DOHH2 (cell line): ENCODE measurements at regions not wholly inside any gene's neighbourhood (a gene's known extent, or its start where the extent isn't known, plus 50 kb on each side); places are given as distances from the start of the nearest gene placed in this dataset.

Experiments
- H3F3A ChIP-seq: fragments of 200-600 bp; sonication (generic), shearing (Covaris generic); 2 replicates; pipeline ENCODE4 v1.6.0; 2016; ENCODE audit warnings: antibody characterized with exemption, mild to moderate bottlenecking; ENCODE audit not compliant: control insufficient read depth, insufficient read depth
- H3K27ac ChIP-seq: fragments of 200-600 bp; sonication (generic); 2 replicates; pipeline ENCODE4 v1.5.1; 2014; ENCODE audit warnings: low read depth, mild to moderate bottlenecking, low read length, moderate library complexity
- H3K27me3 ChIP-seq: fragments of 200-600 bp; sonication (generic); 2 replicates; pipeline ENCODE4 v1.6.1; 2014; ENCODE audit warnings: mild to moderate bottlenecking, low read length, mixed read lengths; ENCODE audit not compliant: control insufficient read depth
- H3K36me3 ChIP-seq: fragments of 200-600 bp; sonication (generic); 2 replicates; pipeline ENCODE4 v1.6.1; 2014; ENCODE audit warnings: mild to moderate bottlenecking, low read length, moderate library complexity, mixed read lengths; ENCODE audit not compliant: control insufficient read depth
- H3K4me1 ChIP-seq: fragments of 200-600 bp; sonication (generic); 2 replicates; pipeline ENCODE4 v1.6.1; 2014; ENCODE audit warnings: mild to moderate bottlenecking, low read length, mixed read lengths; ENCODE audit not compliant: control insufficient read depth
- H3K4me2 ChIP-seq: fragments of 200-600 bp; sonication (generic); 2 replicates; pipeline ENCODE4 v1.6.0; 2014; ENCODE audit warnings: mild to moderate bottlenecking, low read length, moderate library complexity
- H3K4me3 ChIP-seq: fragments of 200-600 bp; sonication (generic); 2 replicates; pipeline ENCODE4 v1.5.1; 2014; ENCODE audit warnings: mild to moderate bottlenecking, low read length, mixed read lengths
- H3K79me2 ChIP-seq: fragments of 200-600 bp; sonication (generic); 2 replicates; pipeline ENCODE4 v1.6.1; 2014; ENCODE audit warnings: mild to moderate bottlenecking, low read length, mixed read lengths; ENCODE audit not compliant: control insufficient read depth
- H3K9me2 ChIP-seq: fragments of 200-600 bp; sonication (generic); replicated peaks from 2 replicates; pipeline ENCODE4 v1.6.1; 2014; ENCODE audit warnings: mild to moderate bottlenecking, low read length, mixed read lengths; ENCODE audit not compliant: control insufficient read depth
- H3K9me3 ChIP-seq: fragments of 200-600 bp; sonication (generic); 2 replicates; pipeline ENCODE4 v1.6.1; 2014; ENCODE audit warnings: antibody characterized with exemption, low read length, mixed read lengths; ENCODE audit not compliant: control insufficient read depth, insufficient read depth
- H4K20me1 ChIP-seq: fragments of 200-600 bp; sonication (generic); 2 replicates; pipeline ENCODE4 v1.6.0; 2014; ENCODE audit warnings: low read depth, mild to moderate bottlenecking, antibody characterized with exemption, low read length, moderate library complexity; ENCODE audit not compliant: control insufficient read depth, insufficient read depth
- EZH2phosphoT487 ChIP-seq: fragments of 200-600 bp; sonication (generic); IDR thresholded peaks from 2 replicates; pipeline ENCODE4 v1.6.1; 2017; ENCODE audit warnings: borderline replicate concordance, mild to moderate bottlenecking, antibody characterized with exemption, low read length, moderate library complexity, mixed read lengths
- TF ChIP-seq, protein P1 (sequence below): fragments of 200-600 bp; sonication (generic); IDR thresholded peaks from one replicate; pipeline ENCODE4 v1.5.1; 2014; ENCODE audit warnings: antibody characterized with exemption, mild to moderate bottlenecking, low read depth, low read length; ENCODE audit not compliant: poor library complexity, severe bottlenecking

DNA sequence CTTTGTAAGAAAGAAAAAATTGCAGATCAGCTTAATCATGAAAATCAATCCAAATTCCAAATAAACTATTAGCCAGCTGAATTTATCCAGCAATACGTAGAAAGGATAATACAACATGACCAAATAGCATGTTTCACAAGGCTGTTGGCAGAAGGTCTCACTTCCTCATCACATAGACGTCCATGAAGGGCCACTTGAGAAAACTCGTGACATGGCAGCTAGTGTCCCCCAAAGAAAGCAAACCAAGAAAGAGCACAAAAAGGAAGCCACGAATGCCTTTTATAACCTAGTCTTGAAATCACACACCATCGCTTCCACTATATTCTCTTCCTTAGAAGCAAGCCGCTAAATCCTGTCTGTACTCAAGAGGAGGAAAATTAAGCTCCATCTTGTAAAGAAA is 105.6 kb upstream of the NRBF2 start:
- Histone ChIP-seq H3K4me3 (no peak overlapping the region), H3K27ac (no peak overlapping the region), H3F3A (no peaks in the 10 kb centered on the region), H3K4me2 (no peak overlapping the region), H3K36me3 (no peaks in the 10 kb centered on the region), H3K79me2 (no peaks in the 10 kb centered on the region), H3K4me1 (no peaks in the 10 kb centered on the region), H4K20me1 (no peaks in the 10 kb centered on the region), H3K9me2 (no peaks in the 10 kb centered on the region), H3K27me3 (no peaks in the 10 kb centered on the region), H3K9me3 (no peaks in the 10 kb centered on the region)
- TF ChIP-seq EZH2phosphoT487 = no peak
- TF ChIP-seq, protein P1, sequence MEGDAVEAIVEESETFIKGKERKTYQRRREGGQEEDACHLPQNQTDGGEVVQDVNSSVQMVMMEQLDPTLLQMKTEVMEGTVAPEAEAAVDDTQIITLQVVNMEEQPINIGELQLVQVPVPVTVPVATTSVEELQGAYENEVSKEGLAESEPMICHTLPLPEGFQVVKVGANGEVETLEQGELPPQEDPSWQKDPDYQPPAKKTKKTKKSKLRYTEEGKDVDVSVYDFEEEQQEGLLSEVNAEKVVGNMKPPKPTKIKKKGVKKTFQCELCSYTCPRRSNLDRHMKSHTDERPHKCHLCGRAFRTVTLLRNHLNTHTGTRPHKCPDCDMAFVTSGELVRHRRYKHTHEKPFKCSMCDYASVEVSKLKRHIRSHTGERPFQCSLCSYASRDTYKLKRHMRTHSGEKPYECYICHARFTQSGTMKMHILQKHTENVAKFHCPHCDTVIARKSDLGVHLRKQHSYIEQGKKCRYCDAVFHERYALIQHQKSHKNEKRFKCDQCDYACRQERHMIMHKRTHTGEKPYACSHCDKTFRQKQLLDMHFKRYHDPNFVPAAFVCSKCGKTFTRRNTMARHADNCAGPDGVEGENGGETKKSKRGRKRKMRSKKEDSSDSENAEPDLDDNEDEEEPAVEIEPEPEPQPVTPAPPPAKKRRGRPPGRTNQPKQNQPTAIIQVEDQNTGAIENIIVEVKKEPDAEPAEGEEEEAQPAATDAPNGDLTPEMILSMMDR = no peak

DNA sequence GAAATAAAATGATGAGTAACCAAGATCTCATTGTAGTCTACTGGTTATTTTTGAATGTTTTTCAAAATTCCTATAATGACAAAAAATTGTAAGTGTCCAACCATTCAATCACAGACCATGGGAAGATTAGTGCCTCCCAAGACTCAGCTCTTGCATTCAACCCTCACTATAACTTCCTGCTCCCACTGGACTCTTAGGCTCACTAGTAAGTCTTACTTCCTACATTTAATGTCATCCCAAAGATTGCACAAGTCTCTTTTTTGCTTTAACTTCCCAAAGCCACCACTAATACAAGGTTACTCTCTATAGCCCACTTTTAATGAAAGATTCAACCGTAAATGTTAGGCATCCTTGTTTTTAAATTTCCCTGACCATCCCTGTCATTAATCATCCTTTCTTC is 111.9 kb upstream of the NRBF2 start:
- Histone ChIP-seq H3K4me3 (no peak overlapping the region), H3K9me2 (no peaks in the 10 kb centered on the region), H4K20me1 (no peaks in the 10 kb centered on the region), H3K4me1 (no peaks in the 10 kb centered on the region), H3F3A (no peaks in the 10 kb centered on the region), H3K9me3 (no peaks in the 10 kb centered on the region), H3K27ac (no peak overlapping the region), H3K27me3 (no peaks in the 10 kb centered on the region), H3K36me3 (no peaks in the 10 kb centered on the region), H3K4me2 (no peak overlapping the region), H3K79me2 (no peaks in the 10 kb centered on the region)
- no peak for TF ChIP-seq EZH2phosphoT487
- TF ChIP-seq, protein P1 = no peak

DNA sequence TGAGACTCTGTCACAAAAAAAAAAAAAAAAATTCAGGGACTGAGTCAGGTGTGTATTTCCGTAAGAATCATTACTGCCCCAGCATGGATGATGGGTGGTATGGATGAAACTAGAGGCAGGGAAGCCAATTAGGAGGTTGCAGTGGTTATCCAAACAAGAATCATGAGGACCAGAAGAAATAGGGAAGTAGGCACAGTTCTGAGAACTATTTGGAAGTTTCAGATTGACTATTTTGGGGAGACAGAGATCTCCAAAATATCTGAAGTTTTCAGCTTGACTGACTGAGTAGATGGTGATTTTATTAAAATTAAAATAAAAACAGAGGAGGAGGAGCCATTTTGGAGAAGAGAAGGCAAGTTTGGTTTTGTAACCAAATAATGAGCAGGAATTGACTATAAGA is 119.4 kb upstream of the NRBF2 start:
- no peaks in the 10 kb centered on the region for H3F3A ChIP-seq
- no peaks in the 10 kb centered on the region for H3K9me3 ChIP-seq
- H4K20me1 ChIP-seq = no peaks in the 10 kb centered on the region
- no peaks in the 10 kb centered on the region for H3K27me3 ChIP-seq
- H3K36me3 ChIP-seq = no peaks in the 10 kb centered on the region
- no peak overlapping the region for H3K4me3 ChIP-seq
- H3K79me2 ChIP-seq = no peaks in the 10 kb centered on the region
- H3K4me2 ChIP-seq = no peak overlapping the region
- H3K27ac ChIP-seq = no peak overlapping the region
- H3K4me1 ChIP-seq = no peaks in the 10 kb centered on the region
- no peak for TF ChIP-seq EZH2phosphoT487
- TF ChIP-seq, protein P1 = no peak
- no peaks in the 10 kb centered on the region for H3K9me2 ChIP-seq

DNA sequence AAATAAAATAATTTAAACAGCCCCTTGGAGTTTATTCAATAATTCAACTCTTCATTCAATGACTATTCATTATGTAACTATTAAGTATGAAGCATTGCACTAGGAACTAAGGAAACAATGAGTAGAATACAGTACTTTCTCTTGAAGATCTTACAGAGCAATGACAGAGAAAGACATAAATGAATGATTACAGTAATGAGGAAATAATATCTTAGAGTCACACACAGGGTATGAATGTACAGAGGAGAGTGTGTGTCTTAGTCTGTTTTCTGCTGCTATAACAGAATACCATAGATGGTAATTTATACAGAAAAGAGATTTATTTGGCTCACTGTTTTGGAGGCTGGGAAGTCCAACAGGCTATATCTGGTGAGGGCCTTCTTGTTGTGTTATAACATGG is 120.5 kb upstream of the NRBF2 start:
- H3K4me1 ChIP-seq = no peaks in the 10 kb centered on the region
- no peaks in the 10 kb centered on the region for H3K36me3 ChIP-seq
- no peaks in the 10 kb centered on the region for H3F3A ChIP-seq
- H3K27me3 ChIP-seq = no peaks in the 10 kb centered on the region
- TF ChIP-seq, protein P1 = no peak
- no peak for TF ChIP-seq EZH2phosphoT487
- H3K9me3 ChIP-seq = no peaks in the 10 kb centered on the region
- no peak overlapping the region for H3K4me2 ChIP-seq
- H4K20me1 ChIP-seq = no peaks in the 10 kb centered on the region
- no peaks in the 10 kb centered on the region for H3K79me2 ChIP-seq
- no peak overlapping the region for H3K27ac ChIP-seq
- no peak overlapping the region for H3K4me3 ChIP-seq
- no peaks in the 10 kb centered on the region for H3K9me2 ChIP-seq
